GM19438 (cell line): ENCODE measurements at regions not wholly inside any gene's neighbourhood (a gene's known extent, or its start where the extent isn't known, plus 50 kb on each side); places are given as distances from the start of the nearest gene placed in this dataset.
"Not testable (repeated sequence)": the region's sequence is repeated elsewhere in the genome, so short reads cannot be mapped to it uniquely, and the experiment has no call there.

Experiments used
- ATAC-seq: cut with Tn5 transposase; IDR thresholded peaks from one replicate; pipeline ENCODE4 v1.9.1; 2021; ENCODE audit warnings: low read depth; ENCODE audit not compliant: unreplicated experiment

GRCh38 chr7:115793958-115794702 is 236.4 kb downstream of the TFEC start:
- ATAC-seq = no peak

GRCh38 chr7:115789901-115790300 is 240.7 kb downstream of the TFEC start:
- no peak for ATAC-seq

GRCh38 chr7:115789473-115789872 is 241.1 kb downstream of the TFEC start:
- not testable (repeated sequence) for ATAC-seq

- ATAC-seq = no peak
Measured at GRCh38 chr7:115782696-115783490, 247.7 kb downstream of the TFEC start.

DNA sequence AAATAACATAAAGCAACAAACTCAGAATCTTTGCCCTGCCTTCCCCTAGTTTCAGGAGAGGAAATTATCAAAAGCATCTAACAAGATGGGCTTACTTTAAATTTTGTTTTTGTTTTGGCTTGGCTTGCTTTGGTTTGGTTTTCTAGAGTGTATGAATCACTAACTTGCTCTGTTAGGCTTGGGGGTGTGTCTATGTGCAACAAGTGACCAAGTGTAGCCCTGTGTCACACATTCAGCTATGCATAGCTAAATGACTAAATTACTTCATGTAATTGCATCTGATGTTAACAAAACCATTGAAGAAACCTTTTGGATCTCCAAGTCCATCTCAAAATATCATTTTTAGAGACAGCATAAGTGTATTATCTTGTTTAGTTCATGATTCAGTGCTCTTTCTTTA is 251.0 kb downstream of the TFEC start:
- ATAC-seq = no peak

- ATAC-seq = no peak
Measured at GRCh38 chr7:115775981-115776380, 254.6 kb downstream of the TFEC start.

DNA sequence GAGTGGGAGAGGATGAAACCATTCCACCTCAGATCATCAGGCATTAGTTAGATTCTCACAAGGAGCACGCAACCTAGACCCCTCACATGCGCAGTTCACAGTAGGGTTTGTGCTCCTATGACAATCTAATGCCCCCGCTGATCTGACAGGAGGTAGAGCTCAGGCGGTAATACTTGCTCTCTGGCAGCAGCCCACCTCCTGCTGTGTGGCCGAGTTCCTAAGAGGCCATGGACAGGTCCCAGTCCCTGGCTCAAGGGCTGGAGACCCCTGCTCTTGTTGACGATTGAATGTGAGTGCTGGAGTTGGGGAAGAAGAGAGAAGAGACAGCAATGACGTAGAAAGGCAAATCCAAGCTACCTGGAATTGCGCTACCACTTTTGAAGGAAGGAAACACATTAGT is 267.2 kb downstream of the TFEC start:
- no peak for ATAC-seq

GRCh38 chr7:115758025-115758424 is 272.5 kb downstream of the TFEC start:
- ATAC-seq = no peak

- no peak for ATAC-seq
Measured at GRCh38 chr7:115754226-115754625, 276.3 kb downstream of the TFEC start.

DNA sequence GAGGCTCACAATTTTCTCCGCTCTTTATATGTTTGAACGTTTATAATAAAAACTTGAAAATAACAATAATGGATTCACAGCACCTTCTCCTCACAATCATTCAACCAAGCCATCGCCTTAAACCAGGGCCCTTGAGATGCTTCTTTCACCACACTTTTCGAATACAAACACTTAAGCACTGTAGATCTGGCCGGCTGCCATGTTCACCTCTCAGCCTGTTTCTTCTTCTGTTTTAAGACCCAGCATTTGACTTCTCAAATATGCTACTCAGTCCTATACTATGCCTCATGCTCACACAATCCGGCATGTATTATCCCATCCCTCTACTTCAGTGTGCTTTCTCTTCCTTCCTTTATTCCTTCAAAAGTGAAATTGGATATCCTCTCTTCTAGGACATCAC is 280.6 kb downstream of the TFEC start:
- no peak for ATAC-seq

DNA sequence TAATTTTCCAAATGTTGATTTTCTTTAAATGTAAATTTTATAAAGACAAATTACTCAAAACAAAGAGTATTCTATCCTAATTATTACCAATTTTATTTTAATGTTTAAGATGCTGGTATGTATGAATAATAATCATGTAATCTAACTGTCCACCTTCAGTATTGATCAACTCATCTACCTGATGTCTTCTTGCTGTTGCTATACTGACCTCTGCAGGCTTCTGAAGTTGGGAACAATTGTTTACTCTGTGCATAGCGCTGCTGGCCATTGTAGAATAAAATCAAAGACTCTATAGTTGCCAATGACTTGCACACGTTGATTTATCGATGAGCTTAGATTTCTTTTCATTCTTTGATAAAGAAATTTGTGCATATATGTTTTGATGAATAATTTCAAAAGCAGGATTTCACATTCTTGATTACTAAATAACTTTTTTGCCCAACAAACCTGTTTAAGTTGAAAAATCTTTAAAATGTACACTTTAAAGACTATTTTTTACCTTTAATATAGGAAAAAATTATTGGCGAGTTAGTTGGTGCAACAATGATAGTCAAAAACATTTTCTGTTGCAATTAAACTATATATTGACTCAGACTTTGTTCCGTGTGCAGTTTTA is 282.3 kb downstream of the TFEC start:
- no peak for ATAC-seq

DNA sequence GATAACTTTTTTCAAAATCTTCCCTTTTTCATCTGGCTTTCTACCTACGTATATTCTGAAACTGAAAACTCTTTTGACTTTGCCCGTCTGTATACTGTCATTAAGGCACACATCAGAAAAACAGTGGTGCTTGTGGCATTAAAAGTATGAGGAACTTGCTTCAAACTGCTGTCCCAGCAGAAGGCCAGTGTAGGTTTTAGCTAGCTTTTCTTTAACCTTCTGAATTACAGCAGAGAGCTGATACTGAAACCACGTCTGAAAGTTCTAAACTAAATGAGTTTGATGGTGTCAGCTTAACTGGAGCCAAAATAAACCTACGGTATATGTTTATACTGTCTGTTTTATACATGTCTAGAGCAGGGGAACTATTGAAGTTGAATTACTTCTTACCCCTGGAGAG is 283.4 kb downstream of the TFEC start:
- ATAC-seq = no peak

GRCh38 chr7:115740043-115740442 is 290.5 kb downstream of the TFEC start:
- no peak for ATAC-seq

- ATAC-seq = no peak
Measured at GRCh38 chr7:115734641-115735040, 295.9 kb downstream of the TFEC start.

- no peak for ATAC-seq
Measured at GRCh38 chr7:115731796-115732471, 298.6 kb downstream of the TFEC start.

DNA sequence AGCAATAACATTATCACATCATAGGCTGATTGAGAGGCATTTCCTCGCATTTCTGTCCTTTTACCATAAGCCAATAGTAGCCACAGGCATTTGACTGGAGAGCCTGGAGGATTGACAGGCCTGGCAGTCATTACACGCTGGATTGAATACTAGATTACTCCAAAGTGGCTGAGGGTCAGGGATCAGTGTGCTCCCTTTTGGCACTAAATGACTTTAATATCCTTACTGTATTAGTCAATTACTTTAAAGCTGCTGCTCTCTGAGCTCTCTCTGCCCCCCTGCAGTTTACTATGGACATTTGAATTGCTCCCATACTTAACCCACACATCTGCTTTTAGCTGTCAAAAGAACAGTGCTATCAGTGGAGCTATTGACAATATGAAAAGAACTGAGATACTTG is 302.0 kb downstream of the TFEC start:
- no peak for ATAC-seq

DNA sequence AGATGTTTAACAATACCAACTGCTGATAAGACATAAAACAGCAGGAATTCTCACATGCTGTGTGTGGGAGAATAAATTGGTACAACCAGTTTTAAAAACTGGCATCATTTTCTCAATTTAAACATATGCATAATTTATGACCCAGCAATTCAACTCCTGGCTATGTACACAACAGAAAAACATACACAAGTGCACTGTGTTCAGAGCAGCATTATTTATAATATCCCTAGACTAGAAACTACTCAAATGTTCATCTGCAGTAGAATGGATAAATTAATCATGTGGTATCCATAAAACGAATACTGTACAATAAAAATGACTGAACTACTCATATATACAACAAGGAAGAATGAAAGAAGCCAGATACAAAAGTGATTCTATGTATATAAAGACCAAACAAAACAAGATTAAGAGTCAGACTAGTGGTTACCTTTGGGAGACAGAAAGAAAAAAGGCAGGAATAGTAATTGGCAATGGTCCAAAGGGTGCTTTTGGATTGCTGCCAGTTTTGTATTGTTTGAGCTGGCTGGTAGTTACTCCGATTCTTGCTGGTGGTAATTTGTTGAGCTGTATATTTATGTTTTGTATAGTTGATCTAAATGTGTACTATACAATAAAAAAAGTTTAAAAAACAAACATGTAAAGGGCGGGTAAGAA is 306.0 kb downstream of the TFEC start:
- no peak for ATAC-seq

DNA sequence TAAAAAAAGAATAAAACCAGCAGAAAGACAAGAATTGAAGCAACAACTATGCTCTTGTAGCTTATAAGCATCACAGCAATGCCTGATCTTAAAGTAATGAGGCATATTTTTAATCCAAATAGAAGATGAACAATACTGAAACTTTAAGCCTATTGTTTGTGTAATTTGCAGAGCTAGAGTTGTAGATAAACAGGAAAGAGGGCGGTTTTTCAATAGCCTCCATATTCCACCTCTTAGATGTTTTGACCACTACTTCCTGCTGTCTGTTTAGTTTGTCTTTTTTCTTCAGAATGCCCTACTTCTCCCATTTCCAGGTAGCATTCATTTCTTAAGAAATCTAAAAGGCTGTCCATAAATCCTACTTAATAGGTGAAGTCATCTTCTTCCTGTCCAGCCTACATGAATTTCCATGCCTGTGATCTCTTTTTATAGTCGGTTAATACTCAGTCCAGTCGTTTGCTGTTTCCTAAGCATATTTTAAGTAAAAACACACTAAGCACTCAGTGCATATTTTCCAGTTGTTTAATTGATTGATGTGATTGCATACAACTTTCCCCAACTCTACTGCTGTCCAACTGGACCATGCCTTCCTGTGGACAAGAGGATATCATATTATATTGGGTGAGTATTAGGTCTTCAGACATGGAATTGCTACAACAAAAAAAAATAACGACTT is 308.1 kb downstream of the TFEC start:
- no peak for ATAC-seq

DNA sequence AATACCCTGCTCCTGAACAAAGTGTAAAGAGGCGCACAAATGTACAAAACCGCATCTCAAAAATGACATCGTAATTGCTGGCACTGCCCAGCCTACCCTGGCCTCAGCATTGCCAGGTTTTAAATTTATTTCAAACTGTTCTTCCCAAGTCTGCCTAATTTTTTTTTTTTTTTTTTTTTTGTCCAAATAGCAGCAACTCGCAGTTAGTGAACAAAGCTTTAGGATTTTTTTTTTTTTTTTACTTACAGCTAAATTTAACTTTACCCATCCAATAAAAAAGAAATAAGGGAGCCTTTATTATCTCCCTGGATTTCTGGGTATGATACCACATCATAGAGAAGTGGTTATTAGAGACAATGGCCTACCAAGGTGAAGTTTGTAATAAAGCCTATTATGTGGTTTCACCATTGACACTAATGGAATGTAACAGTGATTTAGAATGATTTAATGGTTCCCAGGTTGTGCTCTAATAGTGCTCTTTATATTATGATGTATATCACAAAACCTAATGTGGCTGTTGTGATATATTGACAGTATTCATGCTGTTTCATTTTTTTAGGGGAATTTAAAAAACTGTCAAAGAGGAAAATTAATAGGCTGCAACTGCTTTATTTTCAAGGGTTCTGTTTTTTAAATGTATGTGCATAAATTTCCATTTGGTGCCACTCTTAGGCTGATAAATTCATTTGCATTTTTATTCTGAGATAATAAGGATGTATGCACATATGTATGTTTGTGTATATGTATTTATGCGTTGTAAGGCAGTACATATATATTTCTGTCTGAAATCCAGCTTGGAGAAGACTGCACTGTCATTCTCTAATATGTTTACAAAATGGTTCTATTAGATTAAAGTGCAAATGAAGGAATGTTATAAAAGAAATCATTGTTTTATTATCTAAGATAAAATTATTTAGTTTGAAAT is 309.0 kb downstream of the TFEC start:
- no peak for ATAC-seq
